Activated CD4-positive, alpha-beta memory T cell treated with anti-CD3 and anti-CD28 coated beads for 36 hours (primary cell): ENCODE measurements at regions not wholly inside any gene's neighbourhood (a gene's known extent, or its start where the extent isn't known, plus 50 kb on each side); places are given as distances from the start of the nearest gene placed in this dataset.

ENCODE experiments used
- CTCF ChIA-PET: fragments of 350-600 bp; sonication (Branson Sonifier 250); formaldehyde crosslinking; loops from one replicate; lab custom pipeline; 2021; ENCODE audit warnings: antibody characterized with exemption, inconsistent platforms; lab: Charles Lee
- POLR2A ChIA-PET: fragments of 350-600 bp; sonication (Branson Sonifier 250); formaldehyde crosslinking; loops from one replicate; lab custom pipeline; 2021; ENCODE audit warnings: antibody characterized with exemption; lab: Charles Lee
- DNase-seq: peaks from one replicate; pipeline ENCODE4 v3.0.0-alpha.2; 2020
- H3K27ac Mint-ChIP-seq: one replicate; pipeline ENCODE4 v1.8.0; 2021; ENCODE audit warnings: mixed read lengths
- H3K27me3 Mint-ChIP-seq: one replicate; pipeline ENCODE4 v1.8.0; 2021; ENCODE audit warnings: mixed read lengths
- H3K36me3 Mint-ChIP-seq: one replicate; pipeline ENCODE4 v1.8.0; 2021; ENCODE audit warnings: mixed read lengths
- H3K4me1 Mint-ChIP-seq: one replicate; pipeline ENCODE4 v1.8.0; 2021; ENCODE audit warnings: low read depth, mixed read lengths
- H3K4me3 Mint-ChIP-seq: one replicate; pipeline ENCODE4 v1.8.0; 2021; ENCODE audit warnings: mild to moderate bottlenecking, mixed read lengths
- H3K9me3 Mint-ChIP-seq: one replicate; pipeline ENCODE4 v1.8.0; 2021; ENCODE audit warnings: mixed read lengths
- intact Hi-C: fragments of 100-400 bp; cut with micrococcal nuclease; formaldehyde crosslinking; loops from one replicate; pipeline ENCODE4 v1.15.1; 2023

DNA sequence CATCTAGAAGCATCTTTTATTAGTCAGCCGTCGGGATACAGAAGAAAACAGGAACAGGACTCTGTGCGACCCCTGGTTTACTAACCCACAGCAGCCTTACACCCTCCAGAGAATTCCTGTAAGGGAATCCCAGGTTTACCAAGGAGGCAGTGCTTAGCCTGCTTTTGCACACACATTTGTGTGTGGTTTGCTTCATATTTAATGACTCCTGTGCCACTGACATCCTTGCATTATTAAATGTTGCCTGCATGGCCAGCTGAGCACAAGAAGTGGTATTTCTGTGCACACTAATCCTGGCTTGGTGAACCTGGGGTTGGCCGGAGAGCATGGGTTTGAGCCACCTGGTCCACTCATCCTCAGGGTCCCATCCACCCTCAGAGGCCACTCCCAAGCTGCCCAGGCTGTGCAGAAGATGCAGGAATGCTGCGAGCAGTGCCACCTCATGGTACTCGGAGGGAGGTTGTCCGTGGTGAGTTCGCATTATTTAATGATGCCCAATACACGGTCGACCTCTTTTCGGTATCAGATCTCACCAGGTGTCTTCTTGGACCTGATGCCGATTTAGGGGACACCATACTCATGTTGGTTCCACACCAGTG, 152.4 kb upstream of the RTL1 start:
- intact Hi-C loops = no loop called here
- Mint-ChIP-seq H3K36me3 (no peaks in the 10 kb centered on the region), H3K4me1 (no peaks in the 10 kb centered on the region), H3K27me3 (no peaks in the 10 kb centered on the region), H3K27ac (no peak overlapping the region), H3K9me3 (peaks cover 3% of the 10 kb centered on the region), H3K4me3 (no peak overlapping the region)
- ChIA-PET CTCF (no interaction called here), POLR2A (no interaction called here)
- no peak for DNase-seq

DNA sequence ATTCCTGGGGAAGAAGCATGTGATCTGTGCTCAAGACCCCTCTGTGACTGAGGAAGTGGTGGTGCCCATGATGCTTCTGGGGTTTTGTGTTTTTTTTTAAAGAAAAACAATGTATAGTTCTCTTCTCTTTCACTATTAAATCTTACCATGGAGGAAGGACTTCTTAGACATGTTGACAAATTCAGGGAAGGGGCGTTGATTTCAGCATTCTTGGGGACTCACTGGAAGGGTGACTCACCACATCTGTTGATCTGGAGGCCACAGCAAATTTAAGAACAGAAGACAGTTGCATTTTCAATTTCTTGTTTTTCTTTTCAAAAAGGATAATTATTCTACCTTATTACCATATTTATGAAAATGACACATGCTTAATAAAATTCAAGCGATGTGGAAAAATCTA, 152.9 kb upstream of the RTL1 start:
- CTCF ChIA-PET = no interaction called here
- Mint-ChIP-seq H3K9me3 (peaks cover 3% of the 10 kb centered on the region), H3K36me3 (no peaks in the 10 kb centered on the region), H3K27ac (no peak overlapping the region), H3K4me1 (no peaks in the 10 kb centered on the region), H3K4me3 (no peak overlapping the region), H3K27me3 (no peaks in the 10 kb centered on the region)
- intact Hi-C loops = no loop called here
- POLR2A ChIA-PET = no interaction called here
- DNase-seq = no peak

DNA sequence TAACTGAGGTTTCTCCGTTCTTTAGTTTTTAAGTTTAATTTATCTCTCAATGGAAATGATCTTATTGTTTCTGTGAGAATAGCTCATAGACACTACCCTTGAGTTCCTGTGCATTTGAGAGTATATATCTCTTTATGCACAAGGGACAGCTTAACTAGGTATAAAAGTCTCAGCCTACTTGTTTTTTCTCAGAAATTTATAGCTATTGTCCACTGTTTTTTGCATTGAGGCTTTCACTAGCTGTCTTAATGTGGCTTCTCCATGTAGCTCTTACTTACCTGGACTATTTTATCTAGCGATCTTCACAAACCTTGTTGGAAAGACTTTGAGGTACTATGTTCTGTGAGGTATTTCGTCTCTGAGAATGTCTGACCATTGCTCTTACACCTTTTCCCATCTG, 153.9 kb upstream of the RTL1 start:
- H3K27ac Mint-ChIP-seq = no peak overlapping the region
- peaks cover 3% of the 10 kb centered on the region for H3K9me3 Mint-ChIP-seq
- ChIA-PET CTCF (no interaction called here), POLR2A (no interaction called here)
- intact Hi-C loops = no loop called here
- no peak overlapping the region for H3K4me3 Mint-ChIP-seq
- H3K27me3 Mint-ChIP-seq = no peaks in the 10 kb centered on the region
- H3K4me1 Mint-ChIP-seq = no peaks in the 10 kb centered on the region
- no peak for DNase-seq
- H3K36me3 Mint-ChIP-seq = no peaks in the 10 kb centered on the region

DNA sequence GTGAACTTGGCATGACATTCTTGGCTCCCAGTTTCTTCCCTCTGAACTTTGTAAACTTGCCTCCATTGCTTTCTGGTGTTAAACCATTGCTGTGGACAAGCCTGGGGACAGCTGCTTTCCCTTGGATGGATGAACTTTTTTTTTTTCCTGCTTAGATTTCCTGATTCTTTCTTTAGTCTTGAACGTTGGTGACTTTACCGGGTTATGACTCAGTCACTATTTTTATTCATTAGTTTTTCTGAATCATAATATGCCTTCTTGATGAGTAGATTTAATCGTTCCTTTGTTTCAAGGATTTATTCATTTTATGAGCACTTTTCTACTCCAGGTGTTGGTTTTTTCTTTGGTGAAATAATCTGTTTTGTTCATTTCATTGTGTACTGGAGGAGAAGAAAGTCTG, 155.0 kb upstream of the RTL1 start:
- no peaks in the 10 kb centered on the region for H3K27me3 Mint-ChIP-seq
- no peaks in the 10 kb centered on the region for H3K4me1 Mint-ChIP-seq
- no peak overlapping the region for H3K27ac Mint-ChIP-seq
- ChIA-PET POLR2A (no interaction called here), CTCF (interaction anchor here (0.8 kb wide), 1 partner anchor 208 kb away, joined by 4 read pairs; no protein-coding TSS in a partner anchor)
- peaks cover 3% of the 10 kb centered on the region for H3K9me3 Mint-ChIP-seq
- no peak overlapping the region for H3K4me3 Mint-ChIP-seq
- no peaks in the 10 kb centered on the region for H3K36me3 Mint-ChIP-seq
- no peak for DNase-seq
- intact Hi-C loops = no loop called here

DNA sequence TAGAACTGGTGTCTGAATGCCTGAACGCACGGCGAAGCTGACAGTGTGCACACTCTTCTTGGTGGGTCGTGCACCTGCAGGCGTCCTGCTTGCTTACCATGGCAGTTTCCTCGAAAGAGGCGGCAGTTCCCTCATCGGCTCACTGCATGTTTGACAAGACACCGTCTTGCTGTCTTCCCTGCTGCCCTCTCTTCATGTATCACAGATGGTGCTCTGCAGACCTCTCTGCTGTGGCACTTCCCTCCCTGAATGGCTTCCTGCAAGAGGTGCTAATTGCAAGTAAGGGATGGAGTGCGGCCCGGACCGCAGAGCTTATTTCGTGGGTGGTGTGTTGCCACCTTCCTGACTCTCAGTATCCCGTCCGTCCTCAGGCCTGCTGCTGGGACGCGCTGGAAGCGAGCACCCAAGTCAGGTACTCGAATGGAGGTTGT, 156.7 kb upstream of the RTL1 start:
- no peaks in the 10 kb centered on the region for H3K4me1 Mint-ChIP-seq
- H3K9me3 Mint-ChIP-seq = peaks cover 3% of the 10 kb centered on the region
- ChIA-PET POLR2A (no interaction called here), CTCF (no interaction called here)
- no peaks in the 10 kb centered on the region for H3K36me3 Mint-ChIP-seq
- no peak for DNase-seq
- intact Hi-C loops = no loop called here
- no peaks in the 10 kb centered on the region for H3K27me3 Mint-ChIP-seq
- no peak overlapping the region for H3K27ac Mint-ChIP-seq
- H3K4me3 Mint-ChIP-seq = no peak overlapping the region

DNA sequence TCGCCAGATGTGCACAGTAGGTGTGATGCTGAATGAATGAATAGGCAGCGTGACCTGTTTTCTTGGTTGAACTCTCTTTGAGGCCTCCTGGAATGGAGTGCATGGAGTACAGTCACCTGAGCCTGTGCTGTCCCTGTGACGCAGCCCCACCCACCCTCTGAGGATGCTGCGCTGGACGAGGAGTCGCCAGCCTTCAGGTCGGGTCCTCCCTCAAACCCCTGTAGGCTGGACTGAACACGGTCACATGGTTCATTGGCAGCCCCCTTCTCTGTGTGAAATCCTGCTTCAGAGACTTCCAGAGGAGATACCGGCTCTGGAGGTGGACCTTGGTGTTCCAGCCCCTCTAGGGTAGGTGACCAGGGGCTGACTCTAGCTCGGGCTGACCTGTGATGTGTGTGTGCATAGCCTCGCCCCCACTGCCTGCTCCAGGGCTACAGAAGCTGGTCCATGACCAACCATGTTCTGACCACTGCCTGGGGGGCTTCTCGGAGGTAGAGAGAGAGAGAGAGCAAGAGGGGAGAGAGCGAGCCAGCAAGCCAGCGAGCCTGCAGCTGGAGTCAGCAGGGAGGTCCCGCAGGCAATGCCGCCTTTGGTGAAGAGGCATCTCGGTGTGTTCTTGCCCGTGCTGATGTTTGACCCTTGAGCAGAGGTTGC, 158.0 kb upstream of the RTL1 start:
- Mint-ChIP-seq H3K27ac (no peak overlapping the region), H3K4me3 (no peak overlapping the region), H3K36me3 (no peaks in the 10 kb centered on the region), H3K27me3 (no peaks in the 10 kb centered on the region), H3K9me3 (peaks cover 3% of the 10 kb centered on the region), H3K4me1 (no peaks in the 10 kb centered on the region)
- DNase-seq = no peak
- POLR2A ChIA-PET = no interaction called here
- CTCF ChIA-PET = no interaction called here
- intact Hi-C loops = no loop called here

DNA sequence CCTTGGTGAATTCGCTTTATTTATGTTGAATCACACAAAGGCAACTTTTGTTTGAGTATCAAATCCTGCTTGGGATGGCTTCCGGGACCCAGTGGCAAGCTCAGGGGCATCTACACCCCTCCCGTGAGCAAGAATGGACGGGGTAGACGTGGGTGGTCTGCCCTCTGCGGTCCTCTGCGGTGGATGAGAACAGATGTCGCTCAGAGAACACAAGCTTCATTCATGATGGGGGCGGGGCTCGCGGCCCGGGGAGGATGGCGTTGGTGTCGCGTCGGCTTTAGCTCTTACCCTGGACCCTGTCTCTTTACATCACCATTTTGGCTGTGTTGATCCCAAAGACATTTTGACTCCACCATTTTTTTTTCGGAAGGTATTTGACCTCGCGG, 158.5 kb upstream of the RTL1 start:
- no peak overlapping the region for H3K27ac Mint-ChIP-seq
- ChIA-PET CTCF (no interaction called here), POLR2A (no interaction called here)
- no peak for DNase-seq
- no peaks in the 10 kb centered on the region for H3K27me3 Mint-ChIP-seq
- H3K9me3 Mint-ChIP-seq = peaks cover 3% of the 10 kb centered on the region
- intact Hi-C loops = no loop called here
- H3K4me3 Mint-ChIP-seq = no peak overlapping the region
- no peaks in the 10 kb centered on the region for H3K4me1 Mint-ChIP-seq
- no peaks in the 10 kb centered on the region for H3K36me3 Mint-ChIP-seq

DNA sequence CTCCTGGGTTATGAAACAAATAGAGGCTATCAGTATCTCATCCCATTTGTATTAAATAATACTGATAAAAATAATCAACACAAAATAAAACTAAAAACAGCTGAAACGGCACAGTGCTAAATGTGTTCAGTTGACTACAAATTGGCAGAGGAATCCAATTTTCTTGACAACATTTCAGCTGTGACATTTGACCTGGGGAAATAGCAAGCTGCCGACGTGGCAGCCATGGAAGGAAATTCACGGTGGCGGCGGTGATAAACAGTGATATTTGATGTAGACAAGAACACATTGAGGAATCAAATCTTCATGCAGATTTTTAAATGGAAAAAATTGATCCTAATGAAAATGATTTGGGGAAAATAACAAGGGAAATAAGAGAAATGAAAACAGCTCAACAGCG, 159.1 kb upstream of the RTL1 start:
- Mint-ChIP-seq H3K36me3 (no peaks in the 10 kb centered on the region), H3K27ac (no peak overlapping the region), H3K9me3 (peaks cover under 1% of the 10 kb centered on the region), H3K4me1 (no peaks in the 10 kb centered on the region), H3K4me3 (no peak overlapping the region), H3K27me3 (no peaks in the 10 kb centered on the region)
- no peak for DNase-seq
- ChIA-PET POLR2A (no interaction called here), CTCF (no interaction called here)
- intact Hi-C loops = no loop called here

DNA sequence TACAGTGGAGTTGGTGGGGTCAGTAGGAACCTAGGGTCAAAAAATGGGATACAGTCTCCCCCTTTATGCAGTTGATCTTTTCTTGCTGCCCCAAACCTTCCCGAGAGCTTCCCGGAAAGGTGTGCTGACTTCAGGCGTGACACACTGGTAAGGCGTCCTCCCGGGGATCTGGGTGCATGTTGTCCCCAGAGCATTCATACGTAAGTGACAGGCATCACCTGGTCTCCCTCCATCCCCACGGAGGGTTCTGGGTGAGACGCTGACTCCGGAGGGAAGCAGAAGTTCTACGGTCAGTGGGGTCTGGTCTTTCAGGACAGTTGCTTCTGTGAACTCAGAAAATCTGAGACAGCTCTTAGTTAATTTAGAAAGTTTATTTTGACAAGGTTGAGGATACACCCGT, 159.6 kb upstream of the RTL1 start:
- ChIA-PET POLR2A (no interaction called here), CTCF (no interaction called here)
- DNase-seq = no peak
- no peaks in the 10 kb centered on the region for H3K36me3 Mint-ChIP-seq
- intact Hi-C loops = no loop called here
- H3K27ac Mint-ChIP-seq = no peak overlapping the region
- no peaks in the 10 kb centered on the region for H3K4me1 Mint-ChIP-seq
- no peaks in the 10 kb centered on the region for H3K27me3 Mint-ChIP-seq
- no peaks in the 10 kb centered on the region for H3K9me3 Mint-ChIP-seq
- no peak overlapping the region for H3K4me3 Mint-ChIP-seq

DNA sequence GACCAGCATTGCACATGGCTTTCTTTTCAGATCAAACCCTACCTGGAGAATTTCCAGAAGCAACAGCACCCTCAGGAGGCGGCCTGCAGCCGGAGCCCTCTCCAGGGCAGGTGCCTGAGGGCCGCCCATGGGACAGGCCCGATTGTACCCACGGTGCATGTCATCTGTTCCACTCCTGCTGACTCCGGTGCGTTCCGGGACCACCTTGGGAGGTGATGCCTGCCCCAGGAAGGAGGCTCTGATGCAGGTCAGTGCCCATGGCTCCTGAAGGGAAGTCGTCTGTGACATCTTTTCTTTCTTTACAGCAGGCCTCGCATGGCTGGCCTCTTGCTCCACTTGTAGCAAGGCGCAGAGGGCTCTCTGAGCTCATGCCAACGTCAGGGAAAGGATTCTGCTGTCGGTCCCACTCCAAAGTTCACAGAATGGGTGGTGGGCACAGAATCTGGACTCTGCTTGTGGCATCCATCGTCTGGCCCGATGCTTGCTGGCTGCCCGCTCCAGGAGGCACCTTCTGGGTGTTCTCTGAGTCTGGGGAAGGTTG, 160.7 kb upstream of the RTL1 start:
- H3K36me3 Mint-ChIP-seq = no peaks in the 10 kb centered on the region
- H3K27me3 Mint-ChIP-seq = peaks cover 3% of the 10 kb centered on the region
- ChIA-PET CTCF (no interaction called here), POLR2A (no interaction called here)
- intact Hi-C loops = no loop called here
- H3K4me1 Mint-ChIP-seq = no peaks in the 10 kb centered on the region
- H3K27ac Mint-ChIP-seq = no peak overlapping the region
- H3K4me3 Mint-ChIP-seq = no peak overlapping the region
- no peaks in the 10 kb centered on the region for H3K9me3 Mint-ChIP-seq
- DNase-seq = no peak

DNA sequence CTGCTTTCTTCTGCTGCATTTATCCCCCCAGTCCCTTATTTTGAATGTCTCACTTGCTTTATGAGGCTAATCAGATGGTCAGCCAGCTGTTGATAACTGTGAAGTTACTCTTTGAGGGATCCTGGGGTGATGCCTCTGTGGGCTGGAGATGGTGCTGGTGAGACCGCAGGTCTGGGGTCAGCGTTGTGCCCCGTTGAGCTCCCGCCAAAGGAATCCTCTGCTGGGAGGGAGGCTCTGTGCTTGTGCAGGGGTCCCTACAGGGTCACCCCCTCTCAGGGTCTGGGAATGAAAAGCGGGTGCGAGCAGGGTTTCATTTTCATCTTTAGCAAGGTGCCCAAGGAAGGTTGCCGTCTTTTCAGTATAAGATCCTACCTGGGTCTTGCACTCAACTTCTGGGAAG, 161.2 kb upstream of the RTL1 start:
- peaks cover 3% of the 10 kb centered on the region for H3K27me3 Mint-ChIP-seq
- no peak overlapping the region for H3K27ac Mint-ChIP-seq
- DNase-seq = no peak
- ChIA-PET POLR2A (no interaction called here), CTCF (no interaction called here)
- intact Hi-C loops = no loop called here
- H3K4me3 Mint-ChIP-seq = no peak overlapping the region
- H3K4me1 Mint-ChIP-seq = no peaks in the 10 kb centered on the region
- no peaks in the 10 kb centered on the region for H3K9me3 Mint-ChIP-seq
- no peaks in the 10 kb centered on the region for H3K36me3 Mint-ChIP-seq

DNA sequence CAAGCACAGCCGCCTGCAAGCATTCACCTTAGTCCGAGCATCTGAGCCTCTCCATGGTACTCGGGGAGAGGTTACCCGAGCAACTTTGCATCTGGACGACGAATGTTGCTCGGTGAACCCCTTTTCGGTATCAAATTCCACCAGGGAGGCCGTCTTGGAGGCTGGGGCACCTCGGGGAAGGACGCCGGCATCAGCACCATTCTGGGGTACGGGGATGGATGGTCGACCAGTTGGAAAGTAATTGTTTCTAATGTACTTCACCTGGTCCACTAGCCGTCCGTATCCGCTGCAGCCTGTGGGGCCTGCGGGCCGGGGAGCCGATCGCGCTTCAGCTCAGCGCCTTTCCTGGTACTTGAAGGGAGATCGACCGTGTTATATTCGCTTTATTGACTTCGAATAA, 161.7 kb upstream of the RTL1 start:
- Mint-ChIP-seq H3K4me1 (no peaks in the 10 kb centered on the region), H3K27ac (no peak overlapping the region), H3K36me3 (no peaks in the 10 kb centered on the region), H3K9me3 (no peaks in the 10 kb centered on the region), H3K4me3 (no peak overlapping the region), H3K27me3 (peaks cover 4% of the 10 kb centered on the region)
- POLR2A ChIA-PET = no interaction called here
- DNase-seq = no peak
- intact Hi-C loops = no loop called here
- CTCF ChIA-PET = no interaction called here
